GM18858 (cell line): ENCODE measurements at regions not wholly inside any gene's neighbourhood (a gene's known extent, or its start where the extent isn't known, plus 50 kb on each side); places are given as distances from the start of the nearest gene placed in this dataset.
A peak's percentile ranks its signal among the peaks of the same experiment; 100 is the strongest.
"Not testable (repeated sequence)": the region's sequence is repeated elsewhere in the genome, so short reads cannot be mapped to it uniquely, and the experiment has no call there.

ENCODE experiments used
- ATAC-seq: cut with Tn5 transposase; IDR thresholded peaks from one replicate; pipeline ENCODE4 v1.9.1; 2021; ENCODE audit not compliant: unreplicated experiment

GRCh38 chr6:54559136-54559535, 250.9 kb downstream of the TINAG start:
- ATAC-seq, result no peak

DNA sequence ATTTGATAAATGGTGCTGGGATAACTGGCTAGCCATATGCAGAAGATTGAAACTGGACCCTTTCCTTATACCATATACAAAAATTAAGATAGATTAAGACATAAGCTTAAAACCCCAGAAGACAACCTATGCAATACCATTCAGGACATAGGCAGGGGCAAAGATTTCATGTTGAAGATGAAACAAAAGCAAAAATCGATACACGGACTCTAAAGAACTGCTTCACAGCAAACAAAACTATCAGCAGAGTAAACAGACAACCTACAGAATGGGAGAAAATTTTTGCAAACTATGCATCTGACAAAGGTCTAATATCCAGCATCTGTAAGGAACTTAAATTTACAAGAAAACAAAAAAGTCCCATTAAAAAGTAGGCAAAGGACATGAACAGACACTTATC, 255.9 kb downstream of the TINAG start:
- not testable (repeated sequence) for ATAC-seq

- no peak for ATAC-seq
These were observed 266.4 kb downstream of the TINAG start for GRCh38 chr6:54574671-54575070.

DNA sequence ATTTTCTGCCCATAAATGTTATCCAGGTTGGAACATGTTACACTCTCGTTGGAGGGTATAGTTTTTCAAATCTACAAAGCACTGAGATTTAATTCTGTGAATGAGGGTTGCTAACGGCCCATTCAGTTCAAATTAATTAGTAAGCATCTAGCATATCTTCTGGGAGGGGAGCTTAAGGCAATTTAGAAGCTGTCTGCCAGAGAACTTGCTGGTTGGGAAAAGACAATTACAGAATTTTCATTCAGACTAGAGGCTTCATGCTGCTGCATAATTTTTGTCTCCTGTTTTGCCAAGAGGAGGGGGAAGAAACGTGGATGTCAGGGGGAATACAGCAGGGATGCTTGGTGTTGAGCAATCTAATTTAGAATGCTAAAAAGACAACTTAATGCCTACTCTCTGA, 268.3 kb upstream of the FAM83B start:
- ATAC-seq, result no peak

DNA sequence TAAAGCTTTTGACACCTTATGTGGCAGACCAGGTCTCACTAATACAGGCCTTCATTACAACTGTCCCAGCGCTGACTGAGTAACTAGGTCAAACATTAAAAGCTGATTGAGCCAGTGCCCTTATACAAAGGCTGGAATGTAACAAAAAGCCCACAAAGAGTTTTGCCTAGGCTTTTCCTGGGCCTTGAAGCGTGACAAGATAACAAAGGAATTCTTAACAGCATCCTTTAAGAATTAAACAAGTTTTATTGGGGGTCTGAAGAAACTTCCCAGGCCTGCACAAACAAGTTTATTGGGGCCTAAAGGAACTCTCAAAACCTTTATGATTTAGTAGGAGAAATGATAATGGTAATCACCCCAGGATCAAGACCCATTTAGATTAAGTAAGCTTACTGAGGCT, 267.6 kb upstream of the FAM83B start:
- no peak for ATAC-seq

DNA sequence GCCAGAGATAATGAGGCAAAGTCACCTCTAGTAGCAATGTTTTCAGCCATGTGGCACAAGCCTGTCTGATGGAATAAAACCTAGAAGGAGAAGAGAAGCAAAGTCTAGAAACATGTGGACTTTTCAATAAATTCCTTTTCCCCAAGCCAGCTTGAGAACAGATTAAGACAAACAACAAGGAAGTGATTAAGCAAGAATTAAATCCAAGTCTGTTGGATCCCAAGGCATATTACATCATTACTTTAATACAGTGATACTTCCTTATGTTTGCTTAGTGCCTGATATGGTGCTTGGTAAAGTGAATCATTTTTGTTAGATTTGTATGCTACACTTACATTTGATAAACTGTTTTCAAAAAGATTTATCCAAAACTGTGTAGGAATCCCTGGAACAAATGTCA, 260.3 kb upstream of the FAM83B start:
- no peak for ATAC-seq

GRCh38 chr6:54587277-54587676, 259.3 kb upstream of the FAM83B start:
- ATAC-seq, result no peak

DNA sequence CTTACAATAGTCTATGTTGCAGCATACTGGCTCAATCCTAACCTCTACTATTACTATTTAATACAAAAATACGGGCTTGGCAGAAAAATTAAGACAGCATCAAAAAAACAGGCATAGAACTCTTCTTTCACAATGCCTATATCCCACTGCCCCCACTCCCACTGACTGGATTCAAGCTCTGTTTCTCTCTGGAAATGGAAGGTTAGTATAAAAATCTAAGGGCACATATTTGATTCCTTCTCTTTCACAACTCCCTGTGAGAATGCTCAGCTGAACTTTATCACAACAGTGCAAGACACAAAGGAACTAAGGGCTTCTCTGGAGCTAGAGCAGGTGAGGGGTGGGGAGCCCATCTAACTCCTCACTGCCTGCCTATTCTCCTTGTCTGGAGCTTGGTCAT, 258.4 kb upstream of the FAM83B start:
- no peak for ATAC-seq

DNA sequence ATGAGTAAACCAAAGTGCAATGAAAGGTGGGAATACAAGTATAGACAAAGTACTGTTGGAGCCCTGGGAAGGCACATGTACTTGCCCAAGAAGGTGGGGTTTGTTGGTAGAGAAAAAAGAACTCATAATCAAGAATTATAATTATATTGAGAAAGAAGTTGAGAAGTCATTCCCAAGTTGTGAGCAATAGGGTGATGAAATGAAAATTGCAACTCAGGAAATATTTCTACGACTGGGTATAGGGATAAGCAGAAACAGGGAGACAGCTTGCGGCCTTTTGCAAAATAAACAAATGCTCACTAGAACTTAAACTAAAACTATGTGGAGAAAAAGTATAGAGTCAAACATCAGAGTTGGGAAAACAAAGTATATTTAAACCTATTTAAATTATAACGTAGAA, 250.7 kb upstream of the FAM83B start:
- ATAC-seq, result no peak

GRCh38 chr6:54598787-54599313, 247.7 kb upstream of the FAM83B start:
- no peak for ATAC-seq

DNA sequence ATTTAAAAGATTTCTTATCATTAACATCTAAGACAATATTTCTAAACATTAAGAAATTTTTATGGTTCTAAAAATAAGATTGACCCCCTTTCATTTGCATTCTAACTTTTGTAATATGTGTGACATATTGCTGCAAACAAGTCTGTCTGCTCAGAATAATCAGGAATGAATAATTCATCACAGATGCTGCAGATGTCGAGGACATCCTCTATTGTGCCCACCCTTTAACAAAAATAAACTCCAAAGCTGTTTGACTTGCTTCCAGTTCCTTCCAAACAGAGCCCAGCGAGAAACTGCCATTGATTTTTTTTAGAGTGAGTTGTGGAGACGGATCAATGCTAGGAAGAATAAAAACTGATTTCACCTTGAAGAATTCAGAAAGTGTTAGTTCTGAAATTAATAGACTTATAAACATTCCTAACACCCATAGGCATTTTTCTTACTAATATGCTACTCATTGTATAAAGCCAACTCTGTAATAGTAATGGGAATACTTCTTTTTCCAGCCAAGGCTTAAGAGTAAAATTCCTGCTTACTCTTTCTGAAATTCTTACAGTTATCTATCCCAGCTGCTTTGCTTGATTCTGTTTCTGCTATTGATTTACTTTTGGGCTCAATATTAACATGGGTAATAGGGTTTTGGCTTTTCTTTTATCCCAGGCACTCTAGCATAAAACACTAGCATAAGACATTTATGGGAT, 244.8 kb upstream of the FAM83B start:
- no peak for ATAC-seq

- no peak for ATAC-seq
These were observed 244.0 kb upstream of the FAM83B start for GRCh38 chr6:54602591-54602990.

GRCh38 chr6:54609981-54610380, 236.6 kb upstream of the FAM83B start:
- no peak for ATAC-seq

- no peak for ATAC-seq
These were observed 233.0 kb upstream of the FAM83B start for GRCh38 chr6:54613596-54613995.

DNA sequence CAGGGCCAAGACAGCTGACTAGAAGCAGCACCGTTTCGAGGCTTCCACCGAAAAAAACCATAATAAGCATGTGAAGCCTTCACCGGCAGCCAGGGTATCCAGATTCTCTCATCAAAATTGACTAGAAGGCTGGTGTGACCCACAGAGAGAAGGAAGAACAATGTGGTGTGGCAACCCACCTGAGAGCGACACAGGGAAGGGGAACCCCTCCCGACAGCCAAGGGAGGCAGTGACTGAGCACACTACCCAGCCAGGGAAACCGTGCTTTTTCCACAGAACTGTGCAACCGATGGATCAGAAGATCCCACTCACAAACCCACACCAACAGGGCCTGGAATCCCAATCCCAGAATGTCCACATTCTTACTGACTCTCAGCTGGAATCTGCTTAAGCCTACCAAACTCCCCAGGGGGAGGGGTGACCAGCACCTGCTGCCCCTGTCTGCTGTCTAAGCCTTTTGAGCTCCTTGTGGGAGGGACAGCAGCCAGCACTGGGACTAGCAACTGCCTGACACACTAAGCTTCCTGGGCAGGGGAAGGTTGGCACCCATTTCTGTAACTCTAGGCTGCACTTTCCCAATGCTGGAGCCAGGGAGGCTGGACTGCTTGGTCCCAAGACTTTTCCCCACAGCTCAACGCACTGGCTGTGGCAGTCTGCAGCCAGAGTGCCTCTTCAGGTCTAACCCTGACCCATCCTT, 231.9 kb upstream of the FAM83B start:
- no peak for ATAC-seq

DNA sequence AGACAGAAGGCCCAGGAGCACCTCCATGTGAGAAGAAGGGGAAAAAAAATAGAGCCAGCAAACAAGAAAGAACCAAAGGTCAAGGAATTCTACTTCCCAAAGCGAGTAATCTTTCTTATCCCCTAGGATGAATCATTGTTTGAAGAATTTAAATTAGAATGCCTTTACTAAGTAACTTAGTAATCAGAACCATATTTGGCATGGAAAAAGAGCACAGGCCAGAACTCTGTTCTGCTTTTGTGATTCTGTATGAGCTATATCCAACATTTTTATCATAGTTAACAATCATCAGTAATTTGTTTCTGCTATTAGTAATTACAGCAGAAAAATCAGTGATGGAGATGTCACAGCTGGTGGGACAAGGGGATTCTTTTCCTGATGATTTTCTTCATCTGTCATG, 228.8 kb upstream of the FAM83B start:
- ATAC-seq, result no peak

- no peak for ATAC-seq
These were observed 228.0 kb upstream of the FAM83B start for GRCh38 chr6:54618572-54618971.

DNA sequence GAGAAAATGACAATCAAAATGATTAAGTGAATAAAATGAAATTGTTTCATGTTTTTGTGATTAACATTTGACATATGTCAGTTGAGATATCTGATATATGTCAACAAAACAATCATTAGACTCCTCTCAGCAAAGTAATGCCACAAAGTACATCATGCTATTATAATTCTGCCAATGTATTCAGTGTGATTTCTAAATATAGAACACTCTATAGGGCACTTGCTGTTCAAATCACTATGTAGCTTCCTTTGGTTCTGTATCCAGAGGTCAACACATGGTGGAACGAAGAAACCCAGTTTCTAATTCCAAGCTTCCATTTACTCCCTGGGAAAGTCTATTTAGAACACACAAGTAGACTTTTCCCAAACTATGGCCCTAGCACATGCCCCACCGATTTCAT, 227.5 kb upstream of the FAM83B start:
- no peak for ATAC-seq

DNA sequence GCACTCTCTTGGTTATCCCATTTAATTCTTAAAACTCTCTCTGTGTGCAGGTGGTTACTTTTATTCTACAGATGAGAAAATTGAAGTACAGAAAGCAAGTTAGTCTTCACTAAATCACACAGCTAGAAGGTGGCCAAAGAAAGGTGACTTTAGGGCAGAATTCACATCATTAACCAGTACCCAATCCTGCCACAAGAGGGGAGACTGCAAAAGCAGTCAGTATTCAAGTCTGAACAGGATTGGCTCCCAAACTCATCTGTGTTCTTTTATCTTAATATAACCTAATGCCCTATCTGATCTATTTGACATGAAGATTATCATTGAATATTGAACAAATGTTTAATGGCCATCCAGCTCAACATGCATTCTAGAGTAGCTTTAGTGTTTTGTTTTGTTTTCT, 225.3 kb upstream of the FAM83B start:
- peak; percentile 61 for ATAC-seq

DNA sequence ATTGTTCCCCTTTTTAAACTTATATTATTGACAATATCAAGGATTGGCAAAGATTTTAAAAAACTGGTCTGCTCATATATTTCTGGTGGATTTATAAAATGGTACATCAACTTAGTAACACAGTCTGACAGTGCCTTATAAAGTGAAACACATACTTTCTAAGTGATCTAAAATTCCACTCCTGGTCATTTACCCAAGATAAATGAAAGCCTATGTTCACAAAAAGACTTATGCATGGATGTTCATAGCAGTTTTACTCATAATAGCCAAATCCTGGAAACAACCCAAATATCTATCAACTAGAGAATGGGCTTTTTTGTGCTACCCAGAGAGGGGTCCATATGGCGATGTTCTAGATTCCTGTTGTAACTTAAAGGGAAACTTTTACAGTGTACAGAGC, 222.4 kb upstream of the FAM83B start:
- ATAC-seq, result no peak

GRCh38 chr6:54624779-54625178, 221.8 kb upstream of the FAM83B start:
- ATAC-seq, result no peak

DNA sequence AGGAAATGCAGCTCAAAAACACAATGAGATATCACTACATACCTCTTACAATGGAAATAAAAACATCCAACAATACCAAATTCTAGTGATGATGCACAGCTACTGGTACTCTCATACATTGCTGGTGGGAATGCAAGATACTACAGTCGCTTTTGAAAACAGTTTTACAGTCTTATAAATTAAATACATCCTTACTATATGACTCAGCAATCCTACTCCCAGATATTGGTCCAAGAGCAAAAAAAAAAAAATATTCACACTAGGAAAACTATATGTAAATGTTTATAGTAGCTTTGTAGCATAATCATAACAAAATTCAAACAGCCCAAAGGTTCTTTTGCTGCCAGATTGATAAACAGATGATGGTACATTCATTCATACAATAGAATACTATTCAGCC, 217.4 kb upstream of the FAM83B start:
- no peak for ATAC-seq
